Stimulated activated naive CD8-positive, alpha-beta T cell treated with anti-CD3 and anti-CD28 coated beads, Interleukin-15, Interleukin-2, amounts not matched to agents 100 U/mL and 50 U/mL, for 24 hours (primary cell): ENCODE measurements at regions not wholly inside any gene's neighbourhood (a gene's known extent, or its start where the extent isn't known, plus 50 kb on each side); places are given as distances from the start of the nearest gene placed in this dataset.
"Not testable (repeated sequence)": the region's sequence is repeated elsewhere in the genome, so short reads cannot be mapped to it uniquely, and the experiment has no call there.

Experiments
- ATAC-seq: fragments of 150-1000 bp; cut with Tn5 transposase; one replicate; pipeline ENCODE4 v1.10.0; 2021
- DNase-seq: peaks from one replicate; pipeline ENCODE4 v3.0.0; 2021

GRCh38 chr5:86411596-86411995 lies 206.1 kb upstream of the COX7C start:
- no peak for ATAC-seq

GRCh38 chr5:86427158-86427557 lies 190.6 kb upstream of the COX7C start:
- ATAC-seq, result no peak
- no peak for DNase-seq

More at GRCh38 chr5:86411596-86411995, 206.1 kb upstream of the COX7C start:
- DNase-seq, result no peak

- DNase-seq (no peak), ATAC-seq (no peak)
Measured at GRCh38 chr5:86439593-86440110, 178.1 kb upstream of the COX7C start.

- DNase-seq (no peak), ATAC-seq (no peak)
Measured at GRCh38 chr5:86442036-86442745, 175.6 kb upstream of the COX7C start.

- ATAC-seq (no peak), DNase-seq (no peak)
Measured at GRCh38 chr5:86447362-86447761, 170.4 kb upstream of the COX7C start.

GRCh38 chr5:86452251-86452650 lies 165.5 kb upstream of the COX7C start:
- no peak for ATAC-seq

GRCh38 chr5:86460519-86460918 lies 157.2 kb upstream of the COX7C start:
- ATAC-seq (no peak), DNase-seq (no peak)

More at GRCh38 chr5:86452251-86452650, 165.5 kb upstream of the COX7C start:
- no peak for DNase-seq

GRCh38 chr5:86461169-86461956 lies 156.4 kb upstream of the COX7C start:
- ATAC-seq, result no peak
- DNase-seq, result no peak

GRCh38 chr5:86463339-86463738 lies 154.4 kb upstream of the COX7C start:
- no peak for DNase-seq
- no peak for ATAC-seq

- ATAC-seq, result no peak
Measured at GRCh38 chr5:86465052-86465838, 152.5 kb upstream of the COX7C start.

GRCh38 chr5:86466721-86467120 lies 151.0 kb upstream of the COX7C start:
- not testable (repeated sequence) for DNase-seq, ATAC-seq

More at GRCh38 chr5:86465052-86465838, 152.5 kb upstream of the COX7C start:
- no peak for DNase-seq

GRCh38 chr5:86482008-86482407 lies 135.7 kb upstream of the COX7C start:
- DNase-seq, result no peak
- ATAC-seq, result no peak

GRCh38 chr5:86493777-86494176 lies 124.0 kb upstream of the COX7C start:
- DNase-seq (no peak), ATAC-seq (no peak)

- ATAC-seq (no peak), DNase-seq (no peak)
Measured at GRCh38 chr5:86500947-86501346, 116.8 kb upstream of the COX7C start.

GRCh38 chr5:86507574-86507973 lies 110.2 kb upstream of the COX7C start:
- DNase-seq (no peak), ATAC-seq (no peak)

- not testable (repeated sequence) for ATAC-seq, DNase-seq
Measured at GRCh38 chr5:86510330-86510915, 107.3 kb upstream of the COX7C start.

- ATAC-seq (no peak), DNase-seq (no peak)
Measured at GRCh38 chr5:86523718-86524117, 94.0 kb upstream of the COX7C start.

- no peak for ATAC-seq
- no peak for DNase-seq
Measured at GRCh38 chr5:86525622-86526021, 92.1 kb upstream of the COX7C start.

- ATAC-seq (no peak), DNase-seq (no peak)
Measured at GRCh38 chr5:86526811-86527348, 90.9 kb upstream of the COX7C start.

GRCh38 chr5:86532429-86532828 lies 85.3 kb upstream of the COX7C start:
- no peak for ATAC-seq
- no peak for DNase-seq

- ATAC-seq, result no peak
Measured at GRCh38 chr5:86536396-86536795, 81.3 kb upstream of the COX7C start.

GRCh38 chr5:86542532-86542931 lies 75.2 kb upstream of the COX7C start:
- DNase-seq (no peak), ATAC-seq (no peak)

More at GRCh38 chr5:86536396-86536795, 81.3 kb upstream of the COX7C start:
- DNase-seq, result no peak
